ENCODE measurements at regions not wholly inside any gene's neighbourhood (a gene's known extent, or its start where the extent isn't known, plus 50 kb on each side); places are given as distances from the start of the nearest gene placed in this dataset.

DNA sequence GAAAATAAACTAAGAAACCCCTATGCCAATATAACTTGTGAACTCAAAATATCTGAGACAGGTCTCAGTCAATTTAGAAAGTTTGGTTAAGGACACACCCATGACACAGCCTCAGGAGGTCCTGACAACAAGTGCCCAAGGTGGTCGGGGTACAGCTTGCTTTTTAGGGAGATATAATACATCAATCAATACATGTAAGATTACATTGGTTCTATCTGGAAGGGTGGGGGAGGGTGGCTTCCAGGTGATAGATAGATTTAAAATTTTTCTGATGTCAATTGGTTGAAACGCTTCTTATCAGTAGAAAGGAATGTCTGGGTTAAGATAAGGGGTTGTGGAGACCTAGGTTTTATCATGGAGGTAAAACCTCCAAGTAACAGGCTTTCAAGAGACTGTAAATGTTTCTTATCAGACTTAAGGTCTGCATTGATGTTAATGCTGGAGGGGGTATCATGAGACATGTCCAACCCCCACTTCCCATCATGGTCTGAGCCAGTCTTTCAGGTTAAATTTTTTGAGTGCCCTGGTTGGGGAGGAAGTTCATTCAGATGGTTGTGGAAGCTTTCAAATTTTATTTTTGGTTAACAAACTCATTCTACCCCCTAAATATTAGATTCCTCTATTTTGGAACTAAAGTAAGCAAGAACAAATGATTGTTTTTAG, 82.0 kb upstream of the RASSF8 start:
- Mint-ChIP-seq H3K27ac (no peak overlapping the region), H3K9me3 (no peaks in the 10 kb centered on the region), H3K36me3 (ENCODE audit: low read depth) (no peaks in the 10 kb centered on the region), H3K4me3 (no peak overlapping the region), H3K27me3 (no peaks in the 10 kb centered on the region), H3K4me1 (ENCODE audit: low read depth) (no peaks in the 10 kb centered on the region)
- ATAC-seq (no peak), DNase-seq (no peak)
- POLR2A ChIA-PET, result no interaction called here
- intact Hi-C loops (cut with micrococcal nuclease), result no loop called here
- TF ChIP-seq CTCF (IDR thresholded peaks at IDR 0.05), result no peak
- CTCF ChIA-PET, result no interaction called here

- ATAC-seq (no peak), DNase-seq (no peak)
- Mint-ChIP-seq H3K9me3 (no peaks in the 10 kb centered on the region), H3K27me3 (no peaks in the 10 kb centered on the region), H3K36me3 (ENCODE audit: low read depth) (no peaks in the 10 kb centered on the region), H3K4me3 (no peak overlapping the region), H3K4me1 (ENCODE audit: low read depth) (no peaks in the 10 kb centered on the region), H3K27ac (no peak overlapping the region)
- POLR2A ChIA-PET, result no interaction called here
- TF ChIP-seq CTCF (IDR thresholded peaks at IDR 0.05), result no peak
- CTCF ChIA-PET, result no interaction called here
- intact Hi-C loops (cut with micrococcal nuclease), result no loop called here
Measured at GRCh38 chr12:25877446-25877845, 81.0 kb upstream of the RASSF8 start.

GRCh38 chr12:25882266-25882665, 76.2 kb upstream of the RASSF8 start:
- Mint-ChIP-seq H3K27me3 (no peaks in the 10 kb centered on the region), H3K27ac (no peak overlapping the region), H3K4me1 (ENCODE audit: low read depth) (no peaks in the 10 kb centered on the region), H3K36me3 (ENCODE audit: low read depth) (no peaks in the 10 kb centered on the region), H3K9me3 (no peaks in the 10 kb centered on the region), H3K4me3 (no peak overlapping the region)
- ChIA-PET POLR2A (no interaction called here), CTCF (no interaction called here)
- no peak for ATAC-seq
- DNase-seq, result no peak
- intact Hi-C loops (cut with micrococcal nuclease), result loop anchor here (10.0 kb wide), 1 partner anchor 133 kb away; no protein-coding TSS in a partner anchor
- TF ChIP-seq CTCF (IDR thresholded peaks at IDR 0.05), result no peak

DNA sequence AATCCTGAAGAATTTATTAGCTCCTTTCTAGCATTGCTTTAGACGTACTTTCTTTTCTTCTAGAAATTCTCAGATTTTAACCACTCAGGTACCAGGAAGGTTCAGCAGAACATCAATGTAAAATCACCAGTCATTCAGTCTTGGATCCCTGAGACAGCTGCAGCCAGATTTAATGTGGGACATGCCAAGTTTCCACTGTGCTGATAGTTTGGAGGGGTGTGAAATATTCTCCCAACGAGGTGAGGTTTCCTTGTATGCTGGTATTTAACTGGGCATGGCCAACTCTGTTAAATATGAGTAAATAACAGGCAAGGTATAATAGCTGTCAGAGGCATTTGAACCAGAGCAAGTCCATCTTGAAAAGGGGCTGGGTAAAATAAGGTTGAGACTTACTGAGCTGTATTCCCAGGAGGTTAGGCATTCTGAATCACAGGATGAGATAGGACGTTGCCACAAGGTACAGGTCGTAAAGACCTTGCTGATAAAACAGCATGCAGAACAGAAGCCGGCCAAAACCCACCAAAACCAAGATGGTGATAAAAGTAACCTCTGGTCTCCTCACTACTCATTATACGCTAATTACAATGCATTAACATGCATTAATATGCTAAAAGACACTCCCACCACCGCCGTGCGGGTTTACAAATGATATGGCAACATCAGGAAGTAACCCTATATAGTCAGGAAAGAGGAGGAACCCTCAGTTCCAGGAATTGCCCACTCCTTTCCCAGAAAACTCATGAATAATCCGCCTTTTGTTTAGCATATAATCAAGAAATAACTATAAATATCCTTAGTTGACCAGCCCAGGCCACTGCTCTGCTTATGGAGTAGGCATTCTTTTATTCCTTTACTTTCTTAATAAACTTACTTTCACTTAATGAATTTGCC, 75.2 kb upstream of the RASSF8 start:
- Mint-ChIP-seq H3K27me3 (no peaks in the 10 kb centered on the region), H3K36me3 (ENCODE audit: low read depth) (no peaks in the 10 kb centered on the region), H3K27ac (no peak overlapping the region), H3K4me1 (ENCODE audit: low read depth) (no peaks in the 10 kb centered on the region), H3K9me3 (no peaks in the 10 kb centered on the region), H3K4me3 (no peak overlapping the region)
- intact Hi-C loops (cut with micrococcal nuclease), result loop anchor here (10.0 kb wide), 1 partner anchor 132 kb away; no protein-coding TSS in a partner anchor
- TF ChIP-seq CTCF (IDR thresholded peaks at IDR 0.05), result no peak
- ChIA-PET CTCF (no interaction called here), POLR2A (no interaction called here)
- ATAC-seq (no peak), DNase-seq (no peak)

Measured in activated CD8-positive, alpha-beta T cell treated with anti-CD3 and anti-CD28 coated beads for 36 hours (primary cell).